ENCODE measurements at regions not wholly inside any gene's neighbourhood (a gene's known extent, or its start where the extent isn't known, plus 50 kb on each side); places are given as distances from the start of the nearest gene placed in this dataset.
"Not testable (repeated sequence)": the region's sequence is repeated elsewhere in the genome, so short reads cannot be mapped to it uniquely, and the experiment has no call there.

DNA sequence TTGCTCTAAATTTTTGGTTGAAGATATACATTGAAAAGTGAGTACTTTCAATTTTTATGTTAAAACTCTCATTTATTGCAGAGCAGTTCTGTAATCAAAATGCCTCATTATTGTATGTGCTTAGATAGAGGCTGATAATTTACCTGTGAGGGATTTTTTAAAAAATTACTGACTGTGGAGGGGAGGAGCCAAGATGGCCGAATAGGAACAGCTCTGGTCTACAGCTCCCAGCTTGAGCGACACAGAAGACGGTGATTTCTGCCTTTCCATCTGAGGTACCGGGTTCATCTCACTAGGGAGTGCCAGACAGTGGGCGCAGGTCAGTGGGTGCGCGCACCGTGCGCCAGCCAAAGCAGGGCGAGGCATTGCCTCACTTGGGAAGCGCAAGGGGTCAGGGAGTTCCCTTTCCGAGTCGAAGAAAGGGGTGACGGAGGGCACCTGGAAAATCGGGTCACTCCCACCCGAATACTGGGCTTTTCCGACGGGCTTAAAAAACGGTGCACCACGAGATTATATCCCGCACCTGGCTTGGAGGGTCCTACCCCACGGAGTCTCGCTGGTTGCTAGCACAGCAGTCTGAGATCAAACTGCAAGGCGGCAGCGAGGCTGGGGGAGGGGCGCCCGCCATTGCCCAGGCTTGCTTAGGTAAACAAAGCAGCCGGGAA, 89.4 kb downstream of the DDX11 start:
- H3K4me3 Mint-ChIP-seq; H3K27ac Mint-ChIP-seq; H3K36me3 Mint-ChIP-seq (ENCODE audit: low read depth); H3K4me1 Mint-ChIP-seq; H3K9me3 ChIP-seq (ENCODE audit: control insufficient read depth, low read length, poor library complexity, severe bottlenecking); ATAC-seq; DNase-seq: not testable (repeated sequence)
- H3K27me3 Mint-ChIP-seq = peaks cover 12% of the 10 kb centered on the region

DNA sequence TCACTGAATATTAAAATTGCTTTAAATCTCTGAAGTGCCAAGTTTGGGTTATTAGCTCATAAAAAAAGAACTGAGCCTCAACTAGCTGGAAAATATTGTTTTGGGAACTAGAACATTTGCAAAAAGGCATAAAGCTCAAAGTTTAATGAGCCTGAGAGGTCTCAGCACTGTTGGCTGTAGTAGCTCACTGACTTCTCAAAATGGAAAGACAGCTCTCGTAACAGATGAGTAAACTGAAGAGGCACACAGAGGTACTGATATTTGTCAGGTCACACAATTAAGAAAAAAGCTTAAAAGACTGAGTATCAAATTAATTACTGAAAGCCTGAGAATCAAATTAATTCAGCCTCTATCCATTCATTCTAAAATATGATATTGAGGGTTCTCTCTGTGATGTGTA, 100.6 kb downstream of the DDX11 start:
- not testable (repeated sequence) for H3K4me1 Mint-ChIP-seq; H3K27me3 Mint-ChIP-seq; H3K36me3 Mint-ChIP-seq (ENCODE audit: low read depth); ATAC-seq; H3K4me3 Mint-ChIP-seq; DNase-seq; H3K9me3 ChIP-seq (ENCODE audit: control insufficient read depth, low read length, poor library complexity, severe bottlenecking); H3K27ac Mint-ChIP-seq

DNA sequence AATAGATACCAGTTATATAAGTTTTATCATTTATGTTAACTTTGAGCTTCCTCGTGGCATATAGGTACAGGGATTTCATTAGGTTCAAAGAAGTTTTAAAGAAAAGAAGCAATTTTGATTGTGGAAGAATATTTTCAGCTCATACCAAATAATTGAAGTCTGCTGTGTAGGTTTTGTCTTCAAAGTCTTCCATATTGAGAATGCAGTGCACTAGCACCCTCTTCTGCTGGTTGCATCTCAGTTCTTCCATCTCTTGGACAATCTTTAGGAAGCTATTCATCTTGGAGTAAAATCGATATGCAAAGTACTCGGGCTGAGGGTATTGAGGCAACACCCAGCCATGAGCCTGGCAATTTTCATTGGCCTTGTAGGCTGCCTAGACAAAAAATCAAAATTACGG, 103.9 kb downstream of the DDX11 start:
- not testable (repeated sequence) for H3K4me3 Mint-ChIP-seq; H3K27ac Mint-ChIP-seq; H3K4me1 Mint-ChIP-seq; DNase-seq; H3K9me3 ChIP-seq (ENCODE audit: control insufficient read depth, low read length, poor library complexity, severe bottlenecking); H3K36me3 Mint-ChIP-seq (ENCODE audit: low read depth); ATAC-seq; H3K27me3 Mint-ChIP-seq

- not testable (repeated sequence) for DNase-seq; H3K27me3 Mint-ChIP-seq; ATAC-seq; H3K36me3 Mint-ChIP-seq (ENCODE audit: low read depth); H3K9me3 ChIP-seq (ENCODE audit: control insufficient read depth, low read length, poor library complexity, severe bottlenecking); H3K27ac Mint-ChIP-seq; H3K4me3 Mint-ChIP-seq; H3K4me1 Mint-ChIP-seq
These were observed 105.2 kb downstream of the DDX11 start for GRCh38 chr12:31178875-31179274.

- not testable (repeated sequence) for ATAC-seq; H3K4me3 Mint-ChIP-seq; H3K27me3 Mint-ChIP-seq; H3K27ac Mint-ChIP-seq; H3K4me1 Mint-ChIP-seq; H3K9me3 ChIP-seq (ENCODE audit: control insufficient read depth, low read length, poor library complexity, severe bottlenecking); H3K36me3 Mint-ChIP-seq (ENCODE audit: low read depth); DNase-seq
These were observed 106.1 kb downstream of the DDX11 start for GRCh38 chr12:31179627-31180237.

GRCh38 chr12:31182571-31182970, 108.9 kb downstream of the DDX11 start:
- H3K27me3 Mint-ChIP-seq; H3K4me1 Mint-ChIP-seq; H3K4me3 Mint-ChIP-seq; ATAC-seq; H3K9me3 ChIP-seq (ENCODE audit: control insufficient read depth, low read length, poor library complexity, severe bottlenecking); DNase-seq; H3K36me3 Mint-ChIP-seq (ENCODE audit: low read depth); H3K27ac Mint-ChIP-seq: not testable (repeated sequence)

DNA sequence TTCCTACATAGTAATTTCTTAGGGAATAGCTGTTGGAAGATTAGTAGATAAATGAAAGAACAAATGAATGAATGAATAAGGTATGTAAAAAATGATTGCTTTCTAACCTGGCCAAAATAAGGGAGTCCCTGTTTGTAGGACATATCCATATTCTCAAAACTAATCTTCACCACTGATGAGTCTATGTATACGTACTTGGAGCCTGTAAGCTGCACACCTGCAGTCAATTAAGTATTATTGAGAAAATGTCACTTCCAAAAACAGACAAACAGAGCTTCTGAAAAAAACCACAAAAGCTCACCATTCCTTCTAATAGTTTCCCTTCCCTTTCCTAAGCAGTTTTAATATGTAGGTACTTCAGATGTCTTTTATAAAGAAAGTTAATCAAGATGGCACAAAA, 109.4 kb downstream of the DDX11 start:
- ATAC-seq; H3K9me3 ChIP-seq (ENCODE audit: control insufficient read depth, low read length, poor library complexity, severe bottlenecking); H3K4me3 Mint-ChIP-seq; H3K27ac Mint-ChIP-seq; DNase-seq; H3K27me3 Mint-ChIP-seq; H3K4me1 Mint-ChIP-seq; H3K36me3 Mint-ChIP-seq (ENCODE audit: low read depth): not testable (repeated sequence)

DNA sequence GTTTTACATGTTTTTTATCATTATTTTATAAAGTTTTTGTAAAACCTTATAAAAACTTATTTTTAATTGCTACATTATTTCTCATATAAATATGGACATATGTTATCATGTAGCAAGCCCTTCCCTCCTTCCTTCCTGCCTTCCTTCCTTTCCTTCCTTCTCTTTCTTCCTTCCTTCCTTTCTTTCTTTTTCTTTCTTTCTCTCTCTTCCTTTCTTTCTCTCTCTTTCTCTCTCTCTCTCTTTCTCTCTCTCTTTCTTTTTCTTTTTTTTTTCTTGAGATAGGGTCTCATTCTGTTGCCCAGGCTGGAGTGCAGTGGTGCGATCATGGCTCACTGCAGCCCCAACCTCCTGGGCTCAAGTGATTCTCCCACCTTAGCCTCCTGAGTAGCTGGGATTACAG, 110.2 kb downstream of the DDX11 start:
- H3K36me3 Mint-ChIP-seq (ENCODE audit: low read depth); H3K4me1 Mint-ChIP-seq; H3K9me3 ChIP-seq (ENCODE audit: control insufficient read depth, low read length, poor library complexity, severe bottlenecking); H3K4me3 Mint-ChIP-seq; DNase-seq; H3K27ac Mint-ChIP-seq; H3K27me3 Mint-ChIP-seq; ATAC-seq: not testable (repeated sequence)

DNA sequence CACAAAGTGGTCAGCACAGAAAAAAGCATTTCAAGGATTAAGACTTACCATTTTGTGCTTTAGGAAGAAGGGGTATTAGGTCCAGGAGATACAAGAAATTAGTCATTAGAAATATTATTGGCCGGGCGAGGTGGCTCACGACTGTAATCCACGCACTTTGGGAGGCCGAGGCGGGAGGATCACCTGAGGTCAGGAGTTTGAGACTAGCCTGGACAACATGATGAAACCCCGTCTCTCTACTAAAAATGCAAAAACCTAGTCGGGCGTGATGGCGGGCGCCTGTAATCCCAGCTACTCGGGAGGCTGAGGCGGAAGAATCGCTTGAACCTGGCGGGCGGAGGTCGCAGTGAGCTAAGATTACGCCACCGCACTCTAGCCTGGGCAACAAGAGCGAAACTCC, 111.0 kb downstream of the DDX11 start:
- ATAC-seq; DNase-seq; H3K9me3 ChIP-seq (ENCODE audit: control insufficient read depth, low read length, poor library complexity, severe bottlenecking); H3K27me3 Mint-ChIP-seq; H3K4me1 Mint-ChIP-seq; H3K27ac Mint-ChIP-seq; H3K4me3 Mint-ChIP-seq; H3K36me3 Mint-ChIP-seq (ENCODE audit: low read depth): not testable (repeated sequence)

DNA sequence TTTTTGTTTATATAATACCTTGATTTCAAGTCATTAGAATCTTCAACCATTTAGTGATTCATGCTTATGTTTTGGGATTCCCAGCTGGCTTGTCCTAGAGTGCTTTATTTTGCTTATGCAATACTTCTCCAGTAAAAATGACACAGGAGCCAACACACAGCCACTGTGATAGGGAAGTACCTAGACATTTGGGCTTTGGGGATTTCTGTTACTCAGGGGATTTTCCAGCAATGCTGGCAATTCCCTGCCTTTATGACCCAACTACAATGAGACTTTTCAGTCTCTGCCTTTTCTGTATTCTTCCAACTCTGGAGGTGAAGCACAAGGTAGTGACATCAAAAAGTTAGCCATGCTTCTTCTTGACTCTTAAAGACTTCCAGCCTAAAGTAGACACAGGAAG, 119.0 kb downstream of the DDX11 start:
- ATAC-seq; H3K27me3 Mint-ChIP-seq; H3K4me1 Mint-ChIP-seq; DNase-seq; H3K36me3 Mint-ChIP-seq (ENCODE audit: low read depth); H3K9me3 ChIP-seq (ENCODE audit: control insufficient read depth, low read length, poor library complexity, severe bottlenecking); H3K27ac Mint-ChIP-seq; H3K4me3 Mint-ChIP-seq: not testable (repeated sequence)

DNA sequence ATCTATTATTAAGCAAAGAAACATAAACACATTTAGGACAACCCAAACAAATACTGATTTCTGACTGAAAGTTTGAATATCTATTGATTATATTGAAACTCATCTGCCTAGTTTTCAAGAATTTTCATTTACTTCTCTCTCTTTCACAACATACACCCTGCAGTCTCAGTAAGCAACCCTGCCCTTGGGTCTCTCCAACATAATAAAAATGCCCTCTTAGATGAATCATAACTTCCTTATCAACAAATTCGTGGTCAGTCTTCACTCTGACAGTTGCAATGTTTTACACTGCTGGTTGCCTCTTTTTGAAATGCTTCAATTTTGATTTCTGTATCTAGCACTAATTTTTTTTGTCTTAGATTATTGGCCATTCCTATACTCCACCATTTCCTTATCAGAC, 122.0 kb downstream of the DDX11 start:
- not testable (repeated sequence) for H3K4me1 Mint-ChIP-seq; H3K9me3 ChIP-seq (ENCODE audit: control insufficient read depth, low read length, poor library complexity, severe bottlenecking); H3K27me3 Mint-ChIP-seq; ATAC-seq; DNase-seq; H3K4me3 Mint-ChIP-seq; H3K27ac Mint-ChIP-seq; H3K36me3 Mint-ChIP-seq (ENCODE audit: low read depth)

DNA sequence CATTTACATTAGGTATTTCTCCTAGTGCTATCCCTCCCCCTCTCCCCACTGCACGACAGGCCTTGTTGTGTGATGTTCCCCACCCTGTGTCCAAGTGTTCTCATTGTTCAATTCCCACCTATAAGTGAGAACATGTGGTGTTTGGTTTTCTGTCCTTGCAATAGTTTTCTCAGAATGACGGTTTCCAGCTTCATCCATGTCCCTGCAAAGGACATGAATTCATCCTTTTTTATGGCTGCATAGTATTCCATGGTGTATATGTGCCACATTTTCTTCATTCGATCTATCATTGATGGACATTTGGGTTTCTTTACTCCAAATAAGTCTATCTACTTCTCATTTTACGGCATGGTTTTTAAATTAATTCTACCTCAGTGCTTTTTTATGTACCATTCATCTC, 125.8 kb downstream of the DDX11 start:
- ATAC-seq = not testable (repeated sequence)

DNA sequence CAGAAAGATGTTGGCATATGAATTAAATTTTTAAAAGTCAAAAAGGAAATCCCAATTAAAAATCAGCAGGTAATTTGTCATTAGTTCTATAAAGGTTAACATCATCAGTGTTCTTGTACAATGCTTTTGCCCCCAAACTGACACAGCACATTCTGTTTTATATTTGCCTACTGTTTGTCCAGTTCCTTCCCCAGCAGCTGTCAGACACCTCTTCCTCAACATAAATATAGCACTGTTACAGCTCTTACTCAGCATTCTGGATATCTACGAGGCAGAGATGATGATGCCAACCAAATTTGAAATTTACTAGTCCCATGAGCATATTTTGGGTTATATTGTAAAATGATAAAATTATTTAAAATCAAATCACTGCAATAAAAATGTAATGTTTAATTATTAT, 124.6 kb downstream of the SINHCAF start:
- DNase-seq (no peak), ATAC-seq (no peak)
- Mint-ChIP-seq H3K4me3 (no peak overlapping the region), H3K36me3 (ENCODE audit: low read depth) (peaks cover 2% of the 10 kb centered on the region), H3K4me1 (peaks cover 9% of the 10 kb centered on the region), H3K27ac (no peak overlapping the region), H3K27me3 (peaks cover 32% of the 10 kb centered on the region)
- H3K9me3 ChIP-seq (ENCODE audit: control insufficient read depth, low read length, poor library complexity, severe bottlenecking) = no peaks in the 10 kb centered on the region

More for the DNA sequence above, 125.8 kb downstream of the DDX11 start:
- not testable (repeated sequence) for H3K27ac Mint-ChIP-seq; H3K4me3 Mint-ChIP-seq; H3K9me3 ChIP-seq (ENCODE audit: control insufficient read depth, low read length, poor library complexity, severe bottlenecking); H3K4me1 Mint-ChIP-seq; DNase-seq; H3K36me3 Mint-ChIP-seq (ENCODE audit: low read depth)
- H3K27me3 Mint-ChIP-seq = peaks cover 27% of the 10 kb centered on the region

- H3K9me3 ChIP-seq (ENCODE audit: control insufficient read depth, low read length, poor library complexity, severe bottlenecking) = no peaks in the 10 kb centered on the region
- Mint-ChIP-seq H3K4me3 (no peak overlapping the region), H3K36me3 (ENCODE audit: low read depth) (peaks cover 2% of the 10 kb centered on the region), H3K27me3 (peaks cover 32% of the 10 kb centered on the region), H3K4me1 (peaks cover 9% of the 10 kb centered on the region), H3K27ac (no peak overlapping the region)
- DNase-seq = no peak
- ATAC-seq = no peak
These were observed 122.7 kb downstream of the SINHCAF start for GRCh38 chr12:31203261-31203660.
